PC-9 (cell line): ENCODE measurements at regions not wholly inside any gene's neighbourhood (a gene's known extent, or its start where the extent isn't known, plus 50 kb on each side); places are given as distances from the start of the nearest gene placed in this dataset.

Experiments
- BruUV-seq: library from RNA; stranded (reverse); fragments of 400-500 nt; replicated peaks from 2 replicates; lab custom pipeline; 2021; lab: Mats Ljungman, UMichigan
- CTCF ChIA-PET: fragments of 300-600 bp; sonication (Branson Sonifier 250); formaldehyde crosslinking; loops from one replicate; lab custom pipeline; 2022; ENCODE audit warnings: antibody characterized with exemption; lab: Charles Lee
- POLR2A ChIA-PET: fragments of 300-600 bp; sonication (Branson Sonifier 250); formaldehyde crosslinking; loops from one replicate; lab custom pipeline; 2022; ENCODE audit warnings: antibody characterized with exemption; ENCODE audit not compliant: unreplicated experiment; lab: Charles Lee
- DNase-seq, 2 experiments: peaks; one replicate each; pipeline versions ENCODE4 v3.0.0 to v3.0.0-alpha.2; 2015 to 2022; ENCODE audit warnings: mixed read lengths in 1 of 2
- H2AFZ ChIP-seq: fragments of 200-600 bp; sonication (generic); 2 replicates; pipeline ENCODE4 v1.8.1; 2017; ENCODE audit warnings: antibody characterized with exemption
- H3F3A ChIP-seq: fragments of 200-600 bp; sonication (generic); 2 replicates; pipeline ENCODE4 v1.8.1; 2017; ENCODE audit warnings: antibody characterized with exemption, mild to moderate bottlenecking, low read depth; ENCODE audit not compliant: insufficient read depth
- H3K27ac ChIP-seq: fragments of 200-600 bp; sonication (generic); 2 replicates; pipeline ENCODE4 v1.6.1; 2016; ENCODE audit warnings: mixed run types
- H3K27me3 ChIP-seq: fragments of 200-600 bp; sonication (generic); 2 replicates; pipeline ENCODE4 v1.6.1; 2016; ENCODE audit warnings: low read depth, mixed run types; ENCODE audit not compliant: insufficient read depth
- H3K36me3 ChIP-seq: fragments of 200-600 bp; sonication (generic); 2 replicates; pipeline ENCODE4 v1.6.1; 2016; ENCODE audit warnings: low read depth, mixed run types
- H3K4me1 ChIP-seq: fragments of 200-600 bp; sonication (generic); replicated peaks from 2 replicates; pipeline ENCODE4 v1.6.1; 2016; ENCODE audit warnings: mixed run types; ENCODE audit not compliant: insufficient read depth
- H3K4me2 ChIP-seq: fragments of 200-600 bp; sonication (generic); 2 replicates; pipeline ENCODE4 v1.6.1; 2017; ENCODE audit warnings: mixed run types
- H3K4me3 ChIP-seq: fragments of 200-600 bp; sonication (generic); 2 replicates; pipeline ENCODE4 v1.6.1; 2016; ENCODE audit warnings: mixed run types
- H3K79me2 ChIP-seq: fragments of 200-600 bp; sonication (generic); 2 replicates; pipeline ENCODE4 v1.6.1; 2017; ENCODE audit warnings: low read depth, mixed run types
- H3K9me2 ChIP-seq: fragments of 200-600 bp; sonication (generic); 2 replicates; pipeline ENCODE4 v1.8.1; 2017; ENCODE audit warnings: mild to moderate bottlenecking; ENCODE audit not compliant: insufficient read depth
- H3K9me3 ChIP-seq: fragments of 200-600 bp; sonication (generic); 2 replicates; pipeline ENCODE4 v1.8.1; 2016; ENCODE audit warnings: low read depth; ENCODE audit not compliant: insufficient read depth
- H4K20me1 ChIP-seq: fragments of 200-600 bp; sonication (generic); 2 replicates; pipeline ENCODE4 v1.8.1; 2017; ENCODE audit not compliant: insufficient read depth
- CTCF ChIP-seq: fragments of 200-600 bp; sonication (generic); conservative IDR thresholded peaks from 2 replicates; pipeline ENCODE4 v1.6.1; 2017; ENCODE audit warnings: mixed run types, antibody characterized with exemption, mild to moderate bottlenecking, moderate library complexity
- EZH2 ChIP-seq: fragments of 200-600 bp; sonication (generic); IDR thresholded peaks from 2 replicates; pipeline ENCODE4 v1.8.0; 2017; ENCODE audit warnings: antibody characterized with exemption, low read depth
- intact Hi-C: fragments of 100-400 bp; cut with micrococcal nuclease; formaldehyde crosslinking; loops from one replicate; pipeline ENCODE4 v1.10.0; 2022; ENCODE audit not compliant: unreplicated experiment

- no peak overlapping the region for H3K27ac ChIP-seq
- H3K9me2 ChIP-seq = no peaks in the 10 kb centered on the region
- TF ChIP-seq EZH2 (no peak), CTCF (no peak)
- no peak overlapping the region for H3K4me2 ChIP-seq
- no peak for DNase-seq
- no TSS peak for BruUV-seq
- H3F3A ChIP-seq = no peaks in the 10 kb centered on the region
- no peaks in the 10 kb centered on the region for H3K79me2 ChIP-seq
- no peak overlapping the region for H2AFZ ChIP-seq
- no peaks in the 10 kb centered on the region for H3K36me3 ChIP-seq
- H3K9me3 ChIP-seq = no peaks in the 10 kb centered on the region
- no peaks in the 10 kb centered on the region for H3K27me3 ChIP-seq
- CTCF ChIA-PET = no interaction called here
- intact Hi-C loops = no loop called here
- no peak overlapping the region for H3K4me3 ChIP-seq
- no peaks in the 10 kb centered on the region for H4K20me1 ChIP-seq
- no peaks in the 10 kb centered on the region for H3K4me1 ChIP-seq
- POLR2A ChIA-PET = no interaction called here
These were observed 88.2 kb upstream of the CAMK2D start for GRCh38 chr4:113849771-113850170.

GRCh38 chr4:113847710-113848109, 86.2 kb upstream of the CAMK2D start:
- Histone ChIP-seq H3K27ac (no peak overlapping the region), H3K36me3 (no peaks in the 10 kb centered on the region), H2AFZ (no peak overlapping the region), H4K20me1 (no peaks in the 10 kb centered on the region), H3K4me3 (no peak overlapping the region), H3K79me2 (no peaks in the 10 kb centered on the region), H3F3A (no peaks in the 10 kb centered on the region), H3K9me2 (no peaks in the 10 kb centered on the region), H3K4me2 (no peak overlapping the region), H3K9me3 (no peaks in the 10 kb centered on the region), H3K4me1 (no peaks in the 10 kb centered on the region), H3K27me3 (no peaks in the 10 kb centered on the region)
- POLR2A ChIA-PET = no interaction called here
- TF ChIP-seq CTCF (no peak), EZH2 (no peak)
- no peak for DNase-seq
- BruUV-seq = no TSS peak
- intact Hi-C loops = no loop called here
- CTCF ChIA-PET = no interaction called here

GRCh38 chr4:113846433-113846832, 84.9 kb upstream of the CAMK2D start:
- CTCF ChIA-PET = no interaction called here
- no peaks in the 10 kb centered on the region for H4K20me1 ChIP-seq
- no peak overlapping the region for H2AFZ ChIP-seq
- no peak for DNase-seq
- TF ChIP-seq CTCF (no peak), EZH2 (no peak)
- POLR2A ChIA-PET = interaction anchor here (0.6 kb wide), 1 partner anchor 9 kb away, joined by 5 read pairs; no protein-coding TSS in a partner anchor
- intact Hi-C loops = no loop called here
- H3K4me1 ChIP-seq = no peaks in the 10 kb centered on the region
- H3K4me2 ChIP-seq = no peak overlapping the region
- no peaks in the 10 kb centered on the region for H3K27me3 ChIP-seq
- no peaks in the 10 kb centered on the region for H3K9me2 ChIP-seq
- no peak overlapping the region for H3K4me3 ChIP-seq
- no TSS peak for BruUV-seq
- H3F3A ChIP-seq = no peaks in the 10 kb centered on the region
- H3K36me3 ChIP-seq = no peaks in the 10 kb centered on the region
- no peaks in the 10 kb centered on the region for H3K79me2 ChIP-seq
- no peaks in the 10 kb centered on the region for H3K9me3 ChIP-seq
- no peak overlapping the region for H3K27ac ChIP-seq
